ENCODE measurements at regions not wholly inside any gene's neighbourhood (a gene's known extent, or its start where the extent isn't known, plus 50 kb on each side); places are given as distances from the start of the nearest gene placed in this dataset.
"Not testable (repeated sequence)": the region's sequence is repeated elsewhere in the genome, so short reads cannot be mapped to it uniquely, and the experiment has no call there.

- TF ChIP-seq, protein P1, sequence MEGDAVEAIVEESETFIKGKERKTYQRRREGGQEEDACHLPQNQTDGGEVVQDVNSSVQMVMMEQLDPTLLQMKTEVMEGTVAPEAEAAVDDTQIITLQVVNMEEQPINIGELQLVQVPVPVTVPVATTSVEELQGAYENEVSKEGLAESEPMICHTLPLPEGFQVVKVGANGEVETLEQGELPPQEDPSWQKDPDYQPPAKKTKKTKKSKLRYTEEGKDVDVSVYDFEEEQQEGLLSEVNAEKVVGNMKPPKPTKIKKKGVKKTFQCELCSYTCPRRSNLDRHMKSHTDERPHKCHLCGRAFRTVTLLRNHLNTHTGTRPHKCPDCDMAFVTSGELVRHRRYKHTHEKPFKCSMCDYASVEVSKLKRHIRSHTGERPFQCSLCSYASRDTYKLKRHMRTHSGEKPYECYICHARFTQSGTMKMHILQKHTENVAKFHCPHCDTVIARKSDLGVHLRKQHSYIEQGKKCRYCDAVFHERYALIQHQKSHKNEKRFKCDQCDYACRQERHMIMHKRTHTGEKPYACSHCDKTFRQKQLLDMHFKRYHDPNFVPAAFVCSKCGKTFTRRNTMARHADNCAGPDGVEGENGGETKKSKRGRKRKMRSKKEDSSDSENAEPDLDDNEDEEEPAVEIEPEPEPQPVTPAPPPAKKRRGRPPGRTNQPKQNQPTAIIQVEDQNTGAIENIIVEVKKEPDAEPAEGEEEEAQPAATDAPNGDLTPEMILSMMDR (IDR thresholded peaks at IDR 0.05; ENCODE audit: borderline replicate concordance, extremely low read depth, low read length, poor library complexity, severe bottlenecking), result not testable (repeated sequence)
- TF ChIP-seq EZH2 (IDR thresholded peaks at IDR 0.05; ENCODE audit: borderline replicate concordance, low read depth, low read length, severe bottlenecking), result not testable (repeated sequence)
Observed at GRCh38 chrY:26521436-26521835, 899.5 kb downstream of the CDY1 start.

All from DND-41 (cell line).